ENCODE measurements at regions not wholly inside any gene's neighbourhood (a gene's known extent, or its start where the extent isn't known, plus 50 kb on each side); places are given as distances from the start of the nearest gene placed in this dataset.

DNA sequence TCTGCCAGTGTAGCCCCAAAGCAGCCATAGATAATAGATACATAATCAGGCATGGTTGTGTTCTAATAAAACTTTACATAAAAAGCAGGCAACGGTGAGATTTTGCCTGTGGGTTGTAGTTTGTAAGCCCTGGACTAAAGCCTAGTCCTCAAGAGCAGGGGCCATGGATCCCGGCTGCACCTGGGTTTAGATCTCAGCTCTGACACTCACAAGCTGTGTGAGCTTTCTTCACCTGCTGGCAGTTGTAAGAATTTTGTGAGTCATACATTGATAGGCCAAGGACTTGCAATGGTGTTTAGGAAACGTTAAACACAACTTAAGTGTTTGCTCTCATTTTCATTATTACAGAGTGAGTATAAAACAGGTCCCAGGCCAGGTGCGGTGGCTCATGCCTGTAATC lies 395.8 kb upstream of the TBX3 start:
- H3K36me3 Mint-ChIP-seq: no peaks in the 10 kb centered on the region
- peaks cover 1 to 3% (median 2%) of the 10 kb centered on the region in 3 donors for H3K27me3 Mint-ChIP-seq (ENCODE audit: low read depth in 3 of 3)
- no peaks in the 10 kb centered on the region for H3K4me1 ChIP-seq (ENCODE audit: control insufficient read depth in 1 of 2, insufficient read depth in 2 of 2, low read length in 2 of 2)
- DNase-seq: no peak
- no peaks in the 10 kb centered on the region for H3K9me3 ChIP-seq (replicated peaks in 1 of 2; ENCODE audit: control insufficient read depth in 1 of 2, insufficient read depth in 1 of 2, low read length in 2 of 2)
- H3K36me3 ChIP-seq (replicated peaks in 1 of 2; ENCODE audit: control insufficient read depth in 1 of 2, insufficient read depth in 2 of 2, low read length in 2 of 2): no peaks in the 10 kb centered on the region
- no peak overlapping the region for H3K27ac ChIP-seq (ENCODE audit: low read depth in 1 of 2, low read length in 2 of 2)
- intact Hi-C loops (cut with micrococcal nuclease): no loop called here
- no peaks in the 10 kb centered on the region for H4K20me1 ChIP-seq (ENCODE audit: insufficient read depth, low read length)
- H3K79me2 ChIP-seq (ENCODE audit: insufficient read depth, low read length): no peaks in the 10 kb centered on the region
- H3K4me3 Mint-ChIP-seq: no peak overlapping the region
- no peak overlapping the region for H3K4me2 ChIP-seq (replicated peaks; ENCODE audit: extremely low read depth, low read length, poor library complexity, severe bottlenecking)
- H3K4me1 Mint-ChIP-seq: no peaks in the 10 kb centered on the region
- H3K9ac ChIP-seq (ENCODE audit: insufficient read depth, low read length, poor library complexity, severe bottlenecking): no peak overlapping the region
- TF ChIP-seq CTCF (IDR thresholded peaks at IDR 0.05): no peak
- no peak overlapping the region for H3K27ac Mint-ChIP-seq
- no peak overlapping the region for H3K4me3 ChIP-seq (replicated peaks in 1 of 3; ENCODE audit: low read depth in 2 of 3, low read length in 3 of 3)
- peaks cover 0 to 7% (median 2%) of the 10 kb centered on the region in 7 donors for H3K9me3 Mint-ChIP-seq
- WGBS (ENCODE audit: insufficient coverage): 83% methylated on average over 1 of the region's 4 CpGs
- H2AFZ ChIP-seq (ENCODE audit: insufficient read depth, low read depth, low read length, poor library complexity, severe bottlenecking): no peak overlapping the region
- H3K27me3 ChIP-seq (ENCODE audit: control insufficient read depth in 2 of 2, insufficient read depth in 2 of 2, low read length in 2 of 2): no peaks in the 10 kb centered on the region

- Mint-ChIP-seq H3K27ac (no peak overlapping the region), H3K9me3 (peaks cover 0 to 7% (median 2%) of the 10 kb centered on the region in 7 donors), H3K4me3 (no peak overlapping the region), H3K4me1 (no peaks in the 10 kb centered on the region), H3K27me3 (ENCODE audit: low read depth in 3 of 3) (peaks cover 1 to 3% (median 2%) of the 10 kb centered on the region in 3 donors), H3K36me3 (no peaks in the 10 kb centered on the region)
- Histone ChIP-seq H3K4me1 (ENCODE audit: control insufficient read depth in 1 of 2, insufficient read depth in 2 of 2, low read length in 2 of 2) (no peaks in the 10 kb centered on the region), H3K9me3 (replicated peaks in 1 of 2; ENCODE audit: control insufficient read depth in 1 of 2, insufficient read depth in 1 of 2, low read length in 2 of 2) (no peaks in the 10 kb centered on the region), H3K9ac (ENCODE audit: insufficient read depth, low read length, poor library complexity, severe bottlenecking) (no peak overlapping the region), H4K20me1 (ENCODE audit: insufficient read depth, low read length) (no peaks in the 10 kb centered on the region), H2AFZ (ENCODE audit: insufficient read depth, low read depth, low read length, poor library complexity, severe bottlenecking) (no peak overlapping the region), H3K27ac (ENCODE audit: low read depth in 1 of 2, low read length in 2 of 2) (no peak overlapping the region), H3K79me2 (ENCODE audit: insufficient read depth, low read length) (no peaks in the 10 kb centered on the region), H3K36me3 (replicated peaks in 1 of 2; ENCODE audit: control insufficient read depth in 1 of 2, insufficient read depth in 2 of 2, low read length in 2 of 2) (no peaks in the 10 kb centered on the region), H3K27me3 (ENCODE audit: control insufficient read depth in 2 of 2, insufficient read depth in 2 of 2, low read length in 2 of 2) (no peaks in the 10 kb centered on the region), H3K4me2 (replicated peaks; ENCODE audit: extremely low read depth, low read length, poor library complexity, severe bottlenecking) (no peak overlapping the region), H3K4me3 (replicated peaks in 1 of 3; ENCODE audit: low read depth in 2 of 3, low read length in 3 of 3) (no peak overlapping the region)
- no peak for DNase-seq
- TF ChIP-seq CTCF (IDR thresholded peaks at IDR 0.05): no peak
- intact Hi-C loops (cut with micrococcal nuclease): no loop called here
- WGBS (ENCODE audit: insufficient coverage): 9% methylated on average over 3 of the region's 6 CpGs
These were observed 395.0 kb upstream of the TBX3 start for GRCh38 chr12:115078990-115079389.
